ENCODE measurements at regions not wholly inside any gene's neighbourhood (a gene's known extent, or its start where the extent isn't known, plus 50 kb on each side); places are given as distances from the start of the nearest gene placed in this dataset.
"Not testable (repeated sequence)": the region's sequence is repeated elsewhere in the genome, so short reads cannot be mapped to it uniquely, and the experiment has no call there.

DNA sequence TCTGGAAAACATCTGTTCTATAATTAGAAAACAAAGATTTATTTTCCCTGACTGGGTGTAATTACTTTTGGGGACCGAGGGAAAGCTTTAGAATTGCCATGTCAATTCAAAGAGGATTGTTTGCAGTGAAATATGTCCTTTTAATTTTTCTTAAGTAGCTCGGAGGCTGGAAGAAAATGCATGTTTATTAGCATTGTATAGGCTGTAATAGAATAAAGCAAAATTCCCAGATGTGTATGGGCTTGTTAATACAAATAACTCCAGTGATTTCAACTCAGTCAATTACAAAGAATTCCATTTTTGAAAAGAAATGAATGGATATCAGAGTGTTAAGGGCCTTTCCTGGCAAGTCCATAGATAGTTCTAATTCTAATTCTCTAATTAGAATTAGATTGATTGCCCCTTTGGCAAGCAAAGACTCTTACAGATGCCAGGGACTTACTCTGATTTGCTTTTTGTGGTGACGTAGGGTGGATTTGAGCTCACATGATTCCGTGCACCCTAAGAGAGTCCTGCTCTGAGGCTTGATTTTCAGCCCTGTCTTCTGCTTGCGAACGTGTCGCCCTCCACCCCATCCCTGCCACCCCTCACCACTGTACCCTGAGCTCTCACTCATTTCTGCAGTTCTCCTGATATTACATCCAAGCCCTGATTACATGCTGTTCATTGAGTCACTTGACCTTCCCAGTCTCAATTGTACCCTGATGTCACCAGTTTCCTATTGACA lies 70.0 kb upstream of the FAM20A start:
- Histone ChIP-seq H3K36me3 (ENCODE audit: insufficient read depth, low read length) (no peaks in the 10 kb centered on the region), H3K27me3 (ENCODE audit: control insufficient read depth in 1 of 2, insufficient read depth in 2 of 2, low read length in 2 of 2) (no peaks in the 10 kb centered on the region), H3K4me3 (ENCODE audit: low read depth in 1 of 2, low read length in 2 of 2) (no peak overlapping the region), H3K27ac (ENCODE audit: low read depth, low read length) (no peak overlapping the region), H3K9me3 (ENCODE audit: low read length) (no peaks in the 10 kb centered on the region), H3K4me1 (ENCODE audit: insufficient read depth, low read length) (no peaks in the 10 kb centered on the region), H3K9ac (ENCODE audit: low read length) (no peak overlapping the region)

DNA sequence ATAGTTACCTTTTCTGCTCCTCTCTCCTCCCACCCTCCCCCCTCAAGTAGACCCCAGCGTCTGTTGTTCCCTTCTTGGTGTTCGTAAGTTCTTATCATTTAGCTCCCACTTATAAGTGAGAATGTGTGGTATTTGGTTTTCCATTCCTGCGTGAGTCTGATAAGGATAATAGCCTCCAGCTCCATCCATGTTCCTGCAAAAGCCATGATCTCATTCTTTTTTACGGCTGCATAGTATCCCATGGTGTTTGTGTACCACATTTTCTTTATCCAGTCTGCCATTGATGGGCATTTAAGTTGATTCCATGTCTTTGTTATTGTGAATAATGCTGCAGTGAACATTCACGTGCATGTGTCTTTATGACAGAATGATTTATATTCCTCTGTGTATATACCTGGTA lies 65.3 kb upstream of the FAM20A start:
- H3K27ac ChIP-seq (ENCODE audit: low read depth, low read length); H3K9me3 ChIP-seq (ENCODE audit: low read length); H3K27me3 ChIP-seq (ENCODE audit: control insufficient read depth in 1 of 2, insufficient read depth in 2 of 2, low read length in 2 of 2); H3K9ac ChIP-seq (ENCODE audit: low read length); H3K4me3 ChIP-seq (ENCODE audit: low read depth in 1 of 2, low read length in 2 of 2); H3K4me1 ChIP-seq (ENCODE audit: insufficient read depth, low read length); H3K36me3 ChIP-seq (ENCODE audit: insufficient read depth, low read length): not testable (repeated sequence)

DNA sequence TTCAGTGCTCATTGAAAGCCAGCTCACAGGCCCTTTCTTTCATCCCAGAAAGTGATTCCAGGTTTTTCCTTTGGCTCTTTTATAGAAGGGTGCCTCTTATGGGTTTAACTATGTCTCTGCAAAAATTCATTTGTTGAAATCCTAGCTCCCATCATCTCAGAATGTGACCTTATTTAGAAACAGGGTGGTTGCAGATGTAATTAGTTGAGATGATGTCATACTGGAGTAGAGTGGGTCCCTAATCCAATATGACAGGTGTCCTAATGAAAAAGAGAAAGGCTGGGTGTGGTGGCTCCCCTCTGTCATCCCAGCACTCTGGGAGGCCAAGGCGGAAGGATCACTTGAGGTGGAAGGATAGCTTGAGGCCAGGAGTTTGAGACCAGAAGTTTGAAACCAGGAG lies 64.2 kb upstream of the FAM20A start:
- Histone ChIP-seq H3K4me3 (ENCODE audit: low read depth in 1 of 2, low read length in 2 of 2) (no peak overlapping the region), H3K36me3 (ENCODE audit: insufficient read depth, low read length) (no peaks in the 10 kb centered on the region), H3K27ac (ENCODE audit: low read depth, low read length) (no peak overlapping the region)

DNA sequence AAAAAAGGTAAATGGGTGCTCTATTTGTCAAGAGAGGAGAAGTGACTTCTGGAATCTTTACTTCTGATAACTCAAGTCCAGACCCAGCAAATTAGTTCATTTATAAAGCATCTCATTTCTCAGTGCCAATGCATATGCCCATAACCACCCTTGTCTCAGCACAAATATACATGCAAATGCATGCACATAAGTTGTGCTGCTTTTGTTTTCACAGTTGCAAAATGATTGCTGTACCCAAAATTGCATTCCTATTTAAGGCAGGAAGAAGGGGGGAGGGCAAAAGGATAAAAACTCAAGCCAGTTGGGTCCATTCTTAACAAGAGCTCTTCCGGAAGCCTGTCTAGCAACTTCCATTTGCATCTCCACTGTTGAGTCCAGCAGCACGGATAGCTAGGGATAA lies 61.3 kb upstream of the FAM20A start:
- Histone ChIP-seq H3K27me3 (ENCODE audit: control insufficient read depth in 1 of 2, insufficient read depth in 2 of 2, low read length in 2 of 2) (no peaks in the 10 kb centered on the region), H3K4me3 (ENCODE audit: low read depth in 1 of 2, low read length in 2 of 2) (no peak overlapping the region), H3K4me1 (ENCODE audit: insufficient read depth, low read length) (no peaks in the 10 kb centered on the region), H3K9ac (ENCODE audit: low read length) (no peak overlapping the region), H3K9me3 (ENCODE audit: low read length) (no peaks in the 10 kb centered on the region), H3K27ac (ENCODE audit: low read depth, low read length) (no peak overlapping the region), H3K36me3 (ENCODE audit: insufficient read depth, low read length) (no peaks in the 10 kb centered on the region)

More for the DNA sequence above, 64.2 kb upstream of the FAM20A start:
- H3K9ac ChIP-seq (ENCODE audit: low read length) = no peak overlapping the region
- no peaks in the 10 kb centered on the region for H3K4me1 ChIP-seq (ENCODE audit: insufficient read depth, low read length)
- no peaks in the 10 kb centered on the region for H3K27me3 ChIP-seq (ENCODE audit: control insufficient read depth in 1 of 2, insufficient read depth in 2 of 2, low read length in 2 of 2)
- H3K9me3 ChIP-seq (ENCODE audit: low read length) = no peaks in the 10 kb centered on the region

DNA sequence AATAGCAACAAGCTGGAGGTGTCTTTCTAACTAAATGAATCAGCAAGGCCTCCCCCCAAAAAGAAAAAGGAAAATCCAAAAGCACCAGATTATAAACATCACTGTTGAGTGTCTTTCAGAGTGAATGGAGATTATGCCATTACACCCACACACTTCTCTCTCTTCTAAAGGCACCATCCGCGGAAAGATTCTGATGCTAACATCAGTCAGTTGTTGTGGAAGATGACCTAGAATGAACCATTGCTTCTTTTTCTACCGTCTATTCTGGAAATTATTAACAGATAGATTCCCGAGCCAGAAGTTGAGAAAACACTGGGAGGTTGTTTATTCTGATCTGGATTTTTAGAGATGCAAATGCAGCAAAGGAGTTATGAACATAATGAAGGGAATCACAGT lies 60.9 kb upstream of the FAM20A start:
- Histone ChIP-seq H3K36me3 (ENCODE audit: insufficient read depth, low read length) (no peaks in the 10 kb centered on the region), H3K9ac (ENCODE audit: low read length) (no peak overlapping the region), H3K4me3 (ENCODE audit: low read depth in 1 of 2, low read length in 2 of 2) (no peak overlapping the region), H3K9me3 (ENCODE audit: low read length) (no peaks in the 10 kb centered on the region), H3K27me3 (ENCODE audit: control insufficient read depth in 1 of 2, insufficient read depth in 2 of 2, low read length in 2 of 2) (no peaks in the 10 kb centered on the region), H3K27ac (ENCODE audit: low read depth, low read length) (no peak overlapping the region), H3K4me1 (ENCODE audit: insufficient read depth, low read length) (no peaks in the 10 kb centered on the region)

DNA sequence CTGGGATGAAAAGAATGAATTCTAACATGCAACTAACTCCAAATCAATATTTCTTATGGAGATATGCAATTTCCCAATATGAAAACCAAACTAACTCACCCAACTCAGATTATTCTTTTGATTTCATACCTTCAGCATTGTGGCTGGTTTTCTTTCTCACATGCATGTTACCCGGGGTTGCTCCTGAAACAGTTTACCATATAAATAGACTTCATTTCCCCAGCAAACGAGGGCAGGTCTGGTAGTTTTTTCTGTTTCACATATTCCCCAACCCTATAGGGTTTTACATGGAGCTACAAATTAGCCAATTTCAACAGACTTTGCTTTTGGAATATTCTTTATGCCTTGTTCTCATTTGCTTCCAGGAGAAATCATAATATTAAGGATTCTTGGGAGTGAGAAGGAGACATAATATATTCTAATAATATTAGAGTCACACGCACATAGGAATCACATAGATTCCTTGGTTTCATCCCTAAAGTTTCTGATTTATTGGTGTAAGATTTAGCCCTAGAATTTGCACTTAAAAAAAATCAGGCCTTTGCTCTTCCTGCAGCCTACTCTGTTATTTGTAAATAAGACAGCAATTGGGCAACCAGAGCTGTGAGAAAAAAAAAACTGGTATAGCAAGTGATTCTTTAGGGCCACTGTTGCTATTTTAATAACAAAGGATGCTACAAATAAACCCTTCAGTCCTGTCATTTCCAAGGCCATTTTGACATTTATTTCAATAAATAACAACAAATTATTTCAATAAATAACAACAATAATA lies 60.3 kb upstream of the FAM20A start:
- no peaks in the 10 kb centered on the region for H3K9me3 ChIP-seq (ENCODE audit: low read length)
- H3K4me3 ChIP-seq (ENCODE audit: low read depth in 1 of 2, low read length in 2 of 2) = no peak overlapping the region
- no peaks in the 10 kb centered on the region for H3K27me3 ChIP-seq (ENCODE audit: control insufficient read depth in 1 of 2, insufficient read depth in 2 of 2, low read length in 2 of 2)
- H3K4me1 ChIP-seq (ENCODE audit: insufficient read depth, low read length) = no peaks in the 10 kb centered on the region
- H3K9ac ChIP-seq (ENCODE audit: low read length) = no peak overlapping the region
- H3K27ac ChIP-seq (ENCODE audit: low read depth, low read length) = no peak overlapping the region
- no peaks in the 10 kb centered on the region for H3K36me3 ChIP-seq (ENCODE audit: insufficient read depth, low read length)

DNA sequence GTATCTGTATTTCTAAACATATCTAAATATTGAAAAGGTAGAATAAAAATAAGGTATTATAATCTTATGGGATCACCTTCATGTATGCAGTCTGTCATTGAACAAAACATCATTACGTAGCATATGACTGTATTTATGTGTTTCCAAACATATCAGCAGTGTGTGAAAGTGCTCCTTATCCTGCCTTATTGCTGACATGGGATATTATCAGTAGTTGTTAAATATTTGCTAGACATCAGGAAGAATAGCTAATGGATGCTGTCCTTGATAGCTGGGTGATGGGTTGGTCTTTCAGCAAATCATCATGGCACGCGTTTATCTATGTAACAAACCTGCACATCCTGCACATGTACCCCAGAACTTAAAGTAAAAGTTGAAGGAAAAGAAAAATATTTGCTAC lies 59.1 kb upstream of the FAM20A start:
- Histone ChIP-seq H3K9ac (ENCODE audit: low read length) (no peak overlapping the region), H3K4me3 (ENCODE audit: low read depth in 1 of 2, low read length in 2 of 2) (no peak overlapping the region), H3K36me3 (ENCODE audit: insufficient read depth, low read length) (no peaks in the 10 kb centered on the region), H3K4me1 (ENCODE audit: insufficient read depth, low read length) (no peaks in the 10 kb centered on the region), H3K9me3 (ENCODE audit: low read length) (no peaks in the 10 kb centered on the region), H3K27ac (ENCODE audit: low read depth, low read length) (no peak overlapping the region), H3K27me3 (ENCODE audit: control insufficient read depth in 1 of 2, insufficient read depth in 2 of 2, low read length in 2 of 2) (no peaks in the 10 kb centered on the region)

DNA sequence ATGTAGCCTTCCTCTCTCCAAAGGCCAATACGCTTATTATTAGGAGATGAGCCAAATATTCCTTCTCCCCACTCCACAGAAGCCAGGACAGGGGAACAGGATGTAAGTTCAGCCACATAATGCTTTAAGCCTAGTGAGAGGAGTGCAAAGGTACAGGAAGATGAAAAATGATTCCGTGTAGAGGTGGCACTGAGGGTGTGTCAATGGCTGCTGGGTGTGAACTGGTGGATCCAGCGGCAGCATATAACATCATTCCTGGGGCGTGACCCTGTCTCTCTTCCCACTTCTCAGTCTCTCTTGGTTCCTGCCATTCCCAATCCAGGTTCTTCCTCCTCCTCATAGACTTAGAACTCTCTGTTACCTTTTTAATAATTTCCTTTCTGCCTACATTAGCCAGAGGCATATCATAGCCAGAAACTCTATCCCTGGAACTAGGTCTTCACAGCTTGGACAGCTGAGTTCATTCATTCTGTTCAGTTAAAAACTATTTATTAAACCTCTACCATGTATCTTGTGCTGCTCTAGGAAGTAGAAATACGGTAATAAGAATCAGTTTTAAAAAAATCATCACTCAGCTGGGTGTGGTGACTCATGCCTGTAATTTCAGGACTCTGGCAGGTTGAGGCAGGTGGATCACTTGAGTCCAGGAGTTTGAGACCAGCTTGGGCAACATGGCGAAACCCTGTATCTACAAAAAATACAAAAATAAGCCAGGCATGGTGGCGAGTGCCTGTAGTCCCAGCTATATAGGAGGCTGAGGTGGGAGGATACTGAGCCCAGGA lies 58.0 kb upstream of the FAM20A start:
- Histone ChIP-seq H3K4me3 (ENCODE audit: low read depth in 1 of 2, low read length in 2 of 2) (no peak overlapping the region), H3K36me3 (ENCODE audit: insufficient read depth, low read length) (no peaks in the 10 kb centered on the region), H3K9me3 (ENCODE audit: low read length) (no peaks in the 10 kb centered on the region), H3K4me1 (ENCODE audit: insufficient read depth, low read length) (no peaks in the 10 kb centered on the region), H3K27ac (ENCODE audit: low read depth, low read length) (no peak overlapping the region), H3K9ac (ENCODE audit: low read length) (no peak overlapping the region), H3K27me3 (ENCODE audit: control insufficient read depth in 1 of 2, insufficient read depth in 2 of 2, low read length in 2 of 2) (no peaks in the 10 kb centered on the region)

DNA sequence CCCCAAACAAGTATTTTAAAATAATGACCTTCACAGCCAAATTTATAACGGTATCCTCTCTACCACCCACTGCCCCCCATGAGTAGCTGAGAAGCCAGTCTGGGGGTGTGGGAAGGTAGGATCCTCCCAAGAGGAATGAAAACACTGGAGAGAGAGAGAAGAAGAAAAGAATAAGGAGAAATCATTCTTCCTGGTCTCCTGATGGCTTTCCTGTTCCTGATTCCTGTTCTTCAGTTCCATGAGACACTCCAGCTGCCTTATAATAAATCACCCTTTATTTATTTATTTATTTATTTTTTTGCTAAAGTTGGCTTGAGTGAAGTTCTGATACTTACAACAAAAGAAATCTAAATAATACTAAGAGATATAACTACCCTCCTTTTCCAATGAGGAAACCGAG lies 56.4 kb upstream of the FAM20A start:
- no peaks in the 10 kb centered on the region for H3K9me3 ChIP-seq (ENCODE audit: low read length)
- H3K4me1 ChIP-seq (ENCODE audit: insufficient read depth, low read length) = no peaks in the 10 kb centered on the region
- no peaks in the 10 kb centered on the region for H3K27me3 ChIP-seq (ENCODE audit: control insufficient read depth in 1 of 2, insufficient read depth in 2 of 2, low read length in 2 of 2)
- no peaks in the 10 kb centered on the region for H3K36me3 ChIP-seq (ENCODE audit: insufficient read depth, low read length)
- no peak overlapping the region for H3K27ac ChIP-seq (ENCODE audit: low read depth, low read length)
- no peak overlapping the region for H3K9ac ChIP-seq (ENCODE audit: low read length)
- H3K4me3 ChIP-seq (ENCODE audit: low read depth in 1 of 2, low read length in 2 of 2) = no peak overlapping the region

DNA sequence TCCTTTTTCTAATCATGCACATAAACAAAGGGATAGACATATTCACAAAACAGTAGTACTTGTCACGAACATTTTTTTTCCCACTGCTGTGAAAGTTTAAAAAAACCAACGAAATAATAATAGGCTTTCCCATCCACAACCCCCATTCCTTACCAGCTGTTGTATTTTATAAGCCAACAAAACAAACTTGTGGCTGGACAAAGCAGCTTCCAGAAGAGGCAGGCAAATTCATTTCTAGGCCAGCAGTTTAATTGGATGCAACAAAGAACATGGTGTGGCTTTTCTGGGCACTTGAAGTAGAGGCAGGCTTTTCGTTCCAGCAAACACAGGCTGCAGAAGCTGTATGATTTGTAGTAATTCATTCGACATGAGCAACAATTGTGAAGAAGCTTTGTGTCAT lies 56.0 kb upstream of the FAM20A start:
- Histone ChIP-seq H3K4me1 (ENCODE audit: insufficient read depth, low read length) (no peaks in the 10 kb centered on the region), H3K36me3 (ENCODE audit: insufficient read depth, low read length) (no peaks in the 10 kb centered on the region), H3K27me3 (ENCODE audit: control insufficient read depth in 1 of 2, insufficient read depth in 2 of 2, low read length in 2 of 2) (no peaks in the 10 kb centered on the region), H3K9me3 (ENCODE audit: low read length) (no peaks in the 10 kb centered on the region), H3K27ac (ENCODE audit: low read depth, low read length) (no peak overlapping the region), H3K4me3 (ENCODE audit: low read depth in 1 of 2, low read length in 2 of 2) (no peak overlapping the region), H3K9ac (ENCODE audit: low read length) (no peak overlapping the region)

DNA sequence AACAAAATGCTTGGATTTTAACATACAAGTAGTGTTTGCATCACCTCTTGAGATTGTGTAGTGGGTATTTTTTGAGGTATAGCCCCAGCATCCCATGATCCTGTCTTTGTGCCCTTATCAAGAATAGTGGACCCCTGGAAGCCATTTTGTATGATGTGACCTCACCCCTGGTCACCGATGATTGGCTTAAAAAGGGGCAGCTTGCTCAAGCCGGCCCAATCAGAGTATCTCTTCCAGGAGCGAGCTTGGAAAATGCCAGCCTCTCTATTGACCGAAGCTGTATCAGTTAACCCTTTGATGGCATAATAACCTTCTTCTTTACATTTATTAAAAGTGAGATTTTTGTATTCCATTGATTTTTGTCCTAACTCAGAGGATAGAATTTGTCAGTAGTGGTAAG lies 55.5 kb upstream of the FAM20A start:
- Histone ChIP-seq H3K9ac (ENCODE audit: low read length) (no peak overlapping the region), H3K36me3 (ENCODE audit: insufficient read depth, low read length) (no peaks in the 10 kb centered on the region), H3K4me1 (ENCODE audit: insufficient read depth, low read length) (no peaks in the 10 kb centered on the region), H3K27ac (ENCODE audit: low read depth, low read length) (no peak overlapping the region), H3K9me3 (ENCODE audit: low read length) (no peaks in the 10 kb centered on the region), H3K4me3 (ENCODE audit: low read depth in 1 of 2, low read length in 2 of 2) (no peak overlapping the region), H3K27me3 (ENCODE audit: control insufficient read depth in 1 of 2, insufficient read depth in 2 of 2, low read length in 2 of 2) (no peaks in the 10 kb centered on the region)
